GM06990 (cell line): ENCODE measurements at regions not wholly inside any gene's neighbourhood (a gene's known extent, or its start where the extent isn't known, plus 50 kb on each side); places are given as distances from the start of the nearest gene placed in this dataset.
"Not testable (repeated sequence)": the region's sequence is repeated elsewhere in the genome, so short reads cannot be mapped to it uniquely, and the experiment has no call there.

Experiments used
- DNase-seq: peaks from one replicate; pipeline ENCODE4 v3.0.0-alpha.2; 2011; ENCODE audit not compliant: insufficient read length; ENCODE audit errors: extremely low read depth
- H3K27me3 ChIP-seq: replicated peaks from 2 replicates; pipeline ENCODE4 v1.6.0; 2011; ENCODE audit warnings: low read length; ENCODE audit not compliant: control insufficient read depth, insufficient read depth
- H3K36me3 ChIP-seq: 2 replicates; pipeline ENCODE4 v1.5.1; 2011; ENCODE audit warnings: low read length; ENCODE audit not compliant: control insufficient read depth, insufficient read depth
- H3K4me3 ChIP-seq: replicated peaks from 2 replicates; pipeline ENCODE4 v1.5.1; 2011; ENCODE audit warnings: low read depth, mild to moderate bottlenecking, control low read depth, low read length
- TF ChIP-seq, protein P1 (sequence below): IDR thresholded peaks from 2 replicates; pipeline ENCODE4 v1.5.1; 2011; ENCODE audit warnings: low read length, control low read depth, mild to moderate bottlenecking, inconsistent platforms; ENCODE audit not compliant: insufficient read depth, poor library complexity, severe bottlenecking

DNA sequence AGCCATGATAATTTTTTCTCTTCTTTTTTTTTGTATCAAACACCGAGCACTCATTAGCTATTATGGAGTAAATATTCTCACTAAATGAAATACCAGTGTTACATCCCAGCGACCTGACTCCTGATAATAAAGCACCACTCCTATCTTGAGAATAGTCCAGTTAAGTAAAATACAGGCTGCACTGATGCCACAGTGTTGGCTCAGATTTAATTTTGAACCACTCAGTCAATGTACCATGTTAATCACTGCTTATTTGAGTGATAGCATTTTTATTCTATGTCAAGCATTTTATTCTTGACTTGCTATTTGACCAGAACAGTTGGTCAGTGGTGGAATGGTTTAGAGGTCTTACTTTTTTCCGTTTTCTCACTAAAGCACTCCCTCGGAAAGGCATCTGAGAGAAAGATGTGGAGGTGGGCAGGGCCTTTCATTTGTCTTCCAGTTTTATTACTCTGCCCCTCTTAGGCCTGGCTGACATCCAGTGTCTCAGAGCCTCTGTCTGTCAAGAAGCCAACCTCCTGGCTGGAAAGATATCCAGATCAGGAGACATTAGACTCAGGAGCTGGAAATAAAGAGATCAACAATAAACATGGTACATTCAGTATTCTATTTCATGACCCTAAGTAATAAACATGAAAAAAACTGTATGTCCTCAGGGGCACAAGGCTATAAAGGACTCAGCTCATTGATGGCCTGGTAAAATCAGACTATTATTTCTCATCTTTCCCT lies 457.8 kb downstream of the EPM2A start:
- Histone ChIP-seq H3K36me3 (no peaks in the 10 kb centered on the region), H3K4me3 (no peak overlapping the region), H3K27me3 (no peaks in the 10 kb centered on the region)
- DNase-seq: no peak
- TF ChIP-seq, protein P1, sequence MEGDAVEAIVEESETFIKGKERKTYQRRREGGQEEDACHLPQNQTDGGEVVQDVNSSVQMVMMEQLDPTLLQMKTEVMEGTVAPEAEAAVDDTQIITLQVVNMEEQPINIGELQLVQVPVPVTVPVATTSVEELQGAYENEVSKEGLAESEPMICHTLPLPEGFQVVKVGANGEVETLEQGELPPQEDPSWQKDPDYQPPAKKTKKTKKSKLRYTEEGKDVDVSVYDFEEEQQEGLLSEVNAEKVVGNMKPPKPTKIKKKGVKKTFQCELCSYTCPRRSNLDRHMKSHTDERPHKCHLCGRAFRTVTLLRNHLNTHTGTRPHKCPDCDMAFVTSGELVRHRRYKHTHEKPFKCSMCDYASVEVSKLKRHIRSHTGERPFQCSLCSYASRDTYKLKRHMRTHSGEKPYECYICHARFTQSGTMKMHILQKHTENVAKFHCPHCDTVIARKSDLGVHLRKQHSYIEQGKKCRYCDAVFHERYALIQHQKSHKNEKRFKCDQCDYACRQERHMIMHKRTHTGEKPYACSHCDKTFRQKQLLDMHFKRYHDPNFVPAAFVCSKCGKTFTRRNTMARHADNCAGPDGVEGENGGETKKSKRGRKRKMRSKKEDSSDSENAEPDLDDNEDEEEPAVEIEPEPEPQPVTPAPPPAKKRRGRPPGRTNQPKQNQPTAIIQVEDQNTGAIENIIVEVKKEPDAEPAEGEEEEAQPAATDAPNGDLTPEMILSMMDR: no peak

DNA sequence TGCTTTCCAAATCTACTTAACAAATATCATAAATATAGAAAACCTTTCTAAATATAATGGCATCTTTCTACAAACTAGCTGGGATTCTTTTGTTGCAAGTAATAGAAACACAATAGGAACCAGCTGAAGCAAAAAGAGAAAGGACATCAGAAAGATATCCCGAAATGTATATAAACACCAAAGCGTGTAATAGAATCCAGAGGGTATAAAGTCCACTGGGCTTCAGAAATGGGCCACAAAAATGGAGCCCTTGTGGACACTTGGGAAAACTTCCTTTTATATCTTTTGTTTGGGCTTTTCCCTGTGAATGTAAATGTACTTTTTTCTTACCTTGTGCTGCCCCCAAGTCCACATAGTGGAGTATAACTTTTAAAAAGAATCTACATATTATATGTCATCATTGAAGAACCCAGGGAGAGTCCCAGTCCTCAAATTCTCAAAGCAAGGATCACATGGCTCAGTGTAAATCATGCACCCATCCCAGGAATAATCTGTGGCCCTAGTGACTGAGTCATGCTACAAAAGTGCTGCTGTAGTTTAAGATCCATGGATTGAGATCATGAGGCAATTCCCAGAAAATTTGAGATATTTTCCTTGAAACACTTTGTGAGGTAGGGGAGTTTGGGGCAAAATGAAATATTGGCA lies 457.0 kb downstream of the EPM2A start:
- TF ChIP-seq, protein P1: no peak
- H3K27me3 ChIP-seq: no peaks in the 10 kb centered on the region
- H3K4me3 ChIP-seq: no peak overlapping the region
- no peaks in the 10 kb centered on the region for H3K36me3 ChIP-seq
- DNase-seq: no peak

- Histone ChIP-seq H3K36me3 (no peaks in the 10 kb centered on the region), H3K27me3 (no peaks in the 10 kb centered on the region), H3K4me3 (no peak overlapping the region)
- DNase-seq: no peak
- TF ChIP-seq, protein P1: no peak
Observed at GRCh38 chr6:145279551-145279950, 455.8 kb downstream of the EPM2A start.

GRCh38 chr6:145279993-145280392 lies 455.3 kb downstream of the EPM2A start:
- no peak overlapping the region for H3K4me3 ChIP-seq
- TF ChIP-seq, protein P1: no peak
- no peaks in the 10 kb centered on the region for H3K27me3 ChIP-seq
- H3K36me3 ChIP-seq: no peaks in the 10 kb centered on the region
- no peak for DNase-seq

GRCh38 chr6:145283209-145283608 lies 452.1 kb downstream of the EPM2A start:
- not testable (repeated sequence) for DNase-seq, H3K27me3 ChIP-seq, H3K36me3 ChIP-seq, H3K4me3 ChIP-seq

- no peaks in the 10 kb centered on the region for H3K36me3 ChIP-seq
- no peak for DNase-seq
- H3K4me3 ChIP-seq: no peak overlapping the region
- TF ChIP-seq, protein P1: no peak
- H3K27me3 ChIP-seq: no peaks in the 10 kb centered on the region
Observed at GRCh38 chr6:145283856-145284255, 451.5 kb downstream of the EPM2A start.
